ENCODE measurements at regions not wholly inside any gene's neighbourhood (a gene's known extent, or its start where the extent isn't known, plus 50 kb on each side); places are given as distances from the start of the nearest gene placed in this dataset.

DNA sequence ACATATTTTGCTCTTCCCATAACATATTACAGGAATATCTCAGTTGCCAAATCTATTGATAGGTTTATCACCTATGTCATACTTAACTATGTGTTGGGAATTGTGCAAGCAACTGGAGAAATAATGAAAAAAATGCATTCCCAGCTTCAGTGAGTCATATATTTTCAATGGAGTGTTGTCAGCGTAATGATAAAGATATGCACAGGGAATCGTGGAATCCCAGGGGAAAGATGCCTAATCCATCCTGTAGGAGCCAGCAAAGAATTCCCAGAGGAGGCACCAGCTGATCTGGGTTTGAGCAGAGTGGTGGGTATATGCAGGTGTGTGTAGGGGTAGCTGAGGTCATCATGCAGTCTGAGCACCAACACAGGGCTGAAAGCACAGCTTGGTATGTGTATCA, 213.3 kb upstream of the DAB1 start:
- DNase-seq (ENCODE audit: low spot score): no peak

DNA sequence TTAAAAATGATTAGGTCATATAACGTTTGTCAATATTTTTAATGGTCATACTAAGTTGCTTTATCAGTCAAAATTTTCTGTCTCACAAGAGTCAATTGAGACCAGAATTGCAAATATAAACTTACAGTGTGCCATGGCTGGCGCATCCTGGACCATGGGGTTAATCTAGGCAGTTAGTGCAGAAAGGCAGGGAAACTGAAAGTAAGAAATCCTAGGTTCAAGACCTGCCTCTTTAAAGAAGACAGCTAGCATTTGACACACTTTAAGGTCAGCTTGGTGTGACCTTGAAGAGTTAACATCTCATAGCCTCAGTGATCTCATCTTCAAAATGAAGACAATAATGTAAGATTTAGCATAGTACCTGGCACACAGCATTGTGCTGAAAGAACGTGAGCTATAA, 210.0 kb upstream of the DAB1 start:
- no peak for DNase-seq (ENCODE audit: low spot score)

DNA sequence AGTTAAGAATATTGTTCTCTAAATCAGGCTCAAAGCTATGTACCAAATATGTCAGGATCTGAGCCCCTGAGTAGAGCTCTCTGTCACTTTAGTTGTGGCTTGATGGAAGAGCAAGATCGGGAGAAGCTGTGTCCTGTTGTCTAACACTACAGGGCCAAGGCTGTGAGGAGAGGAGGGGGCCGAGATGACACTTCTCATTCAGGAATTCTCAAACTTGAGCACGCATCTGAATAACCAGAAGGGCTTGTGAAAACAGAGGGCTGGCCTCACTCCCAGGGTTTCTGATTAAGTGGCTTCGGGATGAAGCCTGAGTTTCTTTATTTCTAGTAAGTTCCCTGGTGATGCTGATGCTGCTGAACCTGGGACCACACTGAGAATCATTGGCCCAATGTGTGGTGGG, 209.2 kb upstream of the DAB1 start:
- no peak for DNase-seq (ENCODE audit: low spot score)

DNA sequence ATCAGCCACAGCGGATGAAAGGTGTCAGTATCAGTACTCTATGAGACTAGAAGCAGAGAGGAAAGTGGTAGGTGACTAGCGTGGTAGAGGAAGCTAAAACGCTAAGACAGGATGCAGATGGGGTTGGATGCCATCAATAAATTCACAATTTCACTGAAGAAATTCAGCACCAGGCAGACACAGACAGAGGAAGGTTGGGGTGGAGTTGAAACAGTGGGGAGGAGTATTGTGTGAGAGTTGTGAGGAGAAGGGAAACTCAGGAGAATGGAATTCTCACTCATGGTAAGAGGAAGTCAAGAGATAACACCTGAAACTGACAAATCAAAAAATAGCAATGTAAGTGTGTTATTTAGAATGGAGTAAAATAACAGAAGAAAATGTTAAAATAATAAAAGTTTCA, 208.5 kb upstream of the DAB1 start:
- DNase-seq (ENCODE audit: low spot score): peak; percentile 66

DNA sequence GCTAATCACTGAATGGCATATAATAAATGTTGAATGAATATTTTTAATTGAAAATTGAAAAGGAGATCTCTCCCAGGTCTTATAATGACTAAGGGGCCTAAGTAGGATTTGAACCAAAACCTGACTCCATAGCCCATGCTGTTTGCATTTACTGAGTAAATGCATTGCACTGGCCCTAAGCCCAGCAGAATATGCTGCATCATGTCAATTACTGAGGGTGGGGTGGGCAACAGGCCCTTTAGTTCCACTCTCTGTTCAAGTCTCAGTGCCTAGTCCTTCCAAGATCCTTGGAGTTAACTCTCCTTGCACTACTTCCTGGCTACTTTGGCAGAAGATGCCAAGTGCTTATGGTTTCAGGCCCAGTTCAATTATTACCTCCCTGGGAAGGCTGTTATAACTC, 203.8 kb upstream of the DAB1 start:
- no peak for DNase-seq (ENCODE audit: low spot score)

DNA sequence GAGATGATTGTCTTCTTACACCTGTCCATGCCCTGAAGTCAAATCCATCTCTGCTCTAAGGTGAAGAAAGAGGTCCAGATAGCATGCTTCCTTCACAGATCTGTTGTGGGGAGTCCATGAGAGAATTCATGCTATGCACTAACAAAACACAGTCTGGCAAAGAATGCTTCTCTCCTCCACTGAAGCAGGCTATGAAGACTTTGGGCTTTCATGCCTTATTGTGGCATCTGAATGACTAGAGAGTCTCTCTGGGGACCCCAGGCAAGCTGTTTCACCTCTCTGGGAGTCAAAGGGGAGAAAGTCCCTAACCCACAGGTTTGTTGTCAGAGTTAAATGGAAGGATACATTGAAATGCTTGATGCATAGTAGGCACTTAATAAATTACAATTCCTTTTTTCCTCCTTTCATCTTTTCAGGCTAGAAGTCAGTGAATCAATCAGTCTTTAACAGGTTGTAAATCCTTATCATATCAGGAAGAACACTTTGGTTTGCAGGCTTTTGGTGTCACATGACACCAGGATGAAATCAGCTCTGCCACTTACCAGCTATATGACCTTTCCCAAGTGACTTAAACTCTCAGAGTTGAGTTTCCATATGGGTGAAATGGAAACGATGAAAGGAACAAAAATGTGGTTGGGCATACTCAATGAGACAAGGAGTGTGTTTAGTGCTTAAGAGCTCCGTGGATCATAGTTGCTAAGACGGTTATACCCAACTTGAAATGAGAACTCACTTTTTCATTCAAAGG, 200.1 kb upstream of the DAB1 start:
- no peak for DNase-seq (ENCODE audit: low spot score)

DNA sequence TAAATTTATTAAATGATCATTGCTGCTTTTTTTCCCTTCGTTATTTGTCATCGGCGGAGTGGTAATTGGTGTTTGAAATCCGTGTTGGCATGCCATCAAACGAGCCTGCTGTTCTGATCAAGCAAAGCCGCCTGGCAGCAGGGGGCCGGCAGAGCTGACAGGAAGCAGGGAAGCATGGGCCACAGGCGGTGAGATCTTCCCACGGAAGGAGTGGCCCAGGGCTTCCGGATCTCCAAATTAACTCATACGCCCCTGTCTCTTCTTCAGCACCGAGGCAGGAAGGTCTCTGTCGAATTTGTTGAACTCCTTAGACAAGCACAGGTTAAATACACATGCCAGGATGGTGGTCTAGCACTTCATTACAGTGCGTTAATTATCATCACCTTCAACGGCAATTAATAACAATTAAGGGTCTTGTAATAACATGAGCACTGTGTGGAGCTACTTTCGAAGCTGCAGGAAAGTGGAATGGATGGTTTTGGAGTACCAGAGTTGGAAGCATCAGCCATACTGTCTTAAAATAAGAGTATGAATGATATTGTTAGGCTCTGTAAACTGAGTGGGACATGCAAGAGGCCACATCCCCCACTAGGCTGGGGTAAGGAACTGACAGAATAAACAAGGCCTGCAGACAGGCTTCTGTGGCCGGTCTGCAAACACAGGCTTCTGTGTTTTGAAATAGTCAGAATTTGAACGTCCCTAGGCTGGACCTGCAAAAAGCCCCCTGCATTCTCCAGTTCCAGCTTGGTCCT, 199.4 kb upstream of the DAB1 start:
- peak; percentile 39 for DNase-seq (ENCODE audit: low spot score)

DNA sequence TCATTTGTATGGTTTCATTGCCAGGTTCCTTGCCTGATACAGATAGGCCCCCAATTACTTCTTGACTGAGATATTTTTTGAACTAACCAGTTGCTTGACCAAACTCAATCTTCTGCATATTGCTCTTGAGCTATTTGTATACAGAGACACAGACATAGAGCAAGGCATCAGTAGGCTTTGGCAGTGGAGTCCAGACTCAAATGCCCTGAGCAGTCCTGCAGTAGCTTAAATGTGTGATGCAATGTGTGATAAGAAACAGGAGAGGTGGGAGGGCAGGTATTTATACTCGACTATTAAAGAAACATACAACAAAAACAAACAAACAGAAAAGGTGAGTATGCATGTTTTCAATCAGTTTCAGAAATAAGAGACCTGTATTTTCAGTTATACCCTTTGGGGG, 197.9 kb upstream of the DAB1 start:
- no peak for DNase-seq (ENCODE audit: low spot score)

DNA sequence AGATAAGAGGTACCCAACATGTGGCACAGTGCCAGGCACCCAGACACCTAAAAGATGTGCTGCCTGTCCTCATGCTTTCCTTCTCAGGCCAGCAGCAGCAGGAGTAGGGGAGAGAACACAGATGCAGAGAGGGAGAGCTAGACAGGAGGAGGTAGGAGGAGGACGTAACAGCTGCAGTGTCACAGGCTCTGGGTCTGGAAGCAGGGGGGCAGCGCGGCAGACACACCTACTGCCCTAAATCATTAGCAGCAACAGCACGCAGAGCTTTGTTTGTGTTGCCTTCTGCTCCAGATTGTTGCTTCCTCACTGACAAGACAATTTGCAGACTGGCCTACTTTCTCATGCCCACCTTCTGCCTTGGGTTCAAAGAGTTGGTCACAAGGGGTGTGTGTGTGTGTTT, 196.7 kb upstream of the DAB1 start:
- no peak for DNase-seq (ENCODE audit: low spot score)

DNA sequence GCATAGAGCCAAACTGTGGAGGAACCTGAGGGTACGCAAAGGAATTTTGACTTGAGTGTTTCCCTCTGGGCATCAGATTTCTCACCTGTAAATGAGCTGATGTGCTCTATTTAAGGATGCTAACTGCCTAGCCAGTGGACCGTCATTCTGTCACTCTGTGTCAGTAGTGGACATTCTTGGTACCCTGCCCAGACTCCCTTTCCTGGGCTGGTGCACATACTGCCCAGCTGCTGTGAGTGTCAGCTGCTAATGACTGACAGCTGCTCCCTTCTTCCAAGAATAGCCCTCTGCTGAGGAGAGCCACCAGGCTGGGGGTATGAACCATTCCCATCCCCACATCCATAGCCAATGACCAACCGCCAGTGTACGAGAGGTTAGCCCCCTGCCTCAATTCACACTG, 193.1 kb upstream of the DAB1 start:
- no peak for DNase-seq (ENCODE audit: low spot score)

DNA sequence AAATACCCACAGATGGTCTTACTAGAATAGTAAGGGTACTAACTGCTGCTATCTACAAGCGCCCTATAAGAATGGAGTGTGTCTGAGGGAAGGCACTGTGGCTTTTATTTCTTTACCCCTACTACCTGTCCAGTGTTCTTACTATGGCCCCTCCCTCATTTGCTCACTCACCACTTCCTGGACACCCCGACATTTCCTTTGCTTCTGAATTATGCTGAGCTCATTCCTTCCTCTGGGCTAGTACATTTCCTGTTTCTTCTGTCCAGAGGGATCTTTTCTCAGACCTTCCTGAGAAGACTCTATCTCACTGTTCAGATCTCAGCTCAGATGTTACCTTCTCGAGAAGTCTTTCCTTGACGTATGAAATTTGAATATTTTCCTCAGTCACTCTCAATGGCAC, 192.1 kb upstream of the DAB1 start:
- no peak for DNase-seq (ENCODE audit: low spot score)

DNA sequence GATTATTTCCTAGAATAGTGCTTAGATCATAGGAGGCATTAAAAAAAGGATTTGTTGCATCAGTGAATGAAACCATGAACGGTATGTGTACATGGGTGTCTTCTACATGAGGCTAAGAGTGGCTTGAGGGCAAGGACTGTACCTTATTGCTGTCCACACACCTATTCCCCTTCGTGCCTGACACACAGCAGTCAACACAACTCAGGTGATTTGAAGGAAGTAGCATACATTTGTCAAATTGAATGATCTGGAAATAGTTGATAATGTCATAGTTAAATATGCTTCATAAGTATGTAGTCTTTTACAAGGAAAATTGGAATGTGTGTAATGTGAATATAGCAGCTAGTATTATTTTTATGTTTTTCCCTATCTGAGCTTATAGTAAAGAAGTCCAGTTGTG, 189.0 kb upstream of the DAB1 start:
- DNase-seq (ENCODE audit: low spot score): no peak

DNA sequence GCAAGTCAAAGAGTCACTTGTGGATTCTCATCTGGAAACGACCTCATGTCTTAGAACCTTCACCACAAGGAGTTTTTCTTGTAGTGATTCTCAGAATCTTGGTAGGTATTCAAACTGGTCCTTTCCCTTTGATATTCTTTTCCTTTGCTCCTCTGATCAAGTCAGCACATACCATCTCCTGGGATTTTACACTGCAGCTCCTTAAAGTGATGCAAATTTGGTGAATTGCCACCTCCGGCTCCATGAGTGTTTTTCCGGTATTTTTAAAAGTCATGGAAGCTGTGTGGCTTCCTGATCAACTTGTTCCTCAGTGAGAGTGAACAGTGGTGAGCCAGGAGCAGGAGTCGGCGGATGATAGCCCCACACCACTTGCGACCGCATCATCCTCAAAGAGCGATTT, 182.1 kb upstream of the DAB1 start:
- no peak for DNase-seq (ENCODE audit: low spot score)

DNA sequence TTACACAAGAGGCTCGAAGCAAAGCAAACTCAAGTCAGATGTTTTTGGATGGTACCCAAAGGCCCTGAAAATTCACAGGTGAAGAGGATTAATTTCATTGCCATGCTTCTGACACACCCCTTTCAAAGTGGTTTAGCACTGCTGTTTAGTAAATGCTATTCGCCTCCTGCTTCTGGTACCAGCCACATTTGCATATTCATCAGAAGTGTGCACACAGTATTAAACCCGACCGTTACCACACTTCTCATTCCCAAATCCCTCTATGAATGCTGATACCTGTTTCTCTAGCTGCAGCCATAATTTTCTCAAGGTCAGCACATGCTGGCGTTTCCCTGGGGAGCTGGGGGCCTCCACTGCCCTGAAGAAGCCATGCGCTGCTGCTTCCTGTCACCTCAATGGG, 179.8 kb upstream of the DAB1 start:
- no peak for DNase-seq (ENCODE audit: low spot score)

DNA sequence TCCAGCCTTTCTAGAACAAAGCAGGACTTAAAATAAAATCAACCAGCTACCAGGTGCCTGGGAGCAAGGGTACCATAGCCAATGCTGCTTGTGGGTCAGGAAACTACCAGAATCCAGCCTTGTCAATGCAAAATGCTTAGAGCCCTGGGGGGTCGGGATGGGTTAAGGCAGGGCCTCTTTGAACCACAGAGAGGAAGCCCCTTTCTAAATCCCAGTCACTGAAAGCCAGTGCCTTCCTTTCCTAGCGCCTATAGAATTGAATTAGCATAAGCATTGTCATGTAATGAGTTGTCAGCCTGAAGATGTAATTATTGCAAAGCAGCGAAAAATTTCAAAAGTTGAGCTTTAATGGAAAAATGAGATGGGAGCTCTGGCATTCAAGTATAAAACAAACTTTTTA, 176.6 kb upstream of the DAB1 start:
- DNase-seq (ENCODE audit: low spot score): no peak

DNA sequence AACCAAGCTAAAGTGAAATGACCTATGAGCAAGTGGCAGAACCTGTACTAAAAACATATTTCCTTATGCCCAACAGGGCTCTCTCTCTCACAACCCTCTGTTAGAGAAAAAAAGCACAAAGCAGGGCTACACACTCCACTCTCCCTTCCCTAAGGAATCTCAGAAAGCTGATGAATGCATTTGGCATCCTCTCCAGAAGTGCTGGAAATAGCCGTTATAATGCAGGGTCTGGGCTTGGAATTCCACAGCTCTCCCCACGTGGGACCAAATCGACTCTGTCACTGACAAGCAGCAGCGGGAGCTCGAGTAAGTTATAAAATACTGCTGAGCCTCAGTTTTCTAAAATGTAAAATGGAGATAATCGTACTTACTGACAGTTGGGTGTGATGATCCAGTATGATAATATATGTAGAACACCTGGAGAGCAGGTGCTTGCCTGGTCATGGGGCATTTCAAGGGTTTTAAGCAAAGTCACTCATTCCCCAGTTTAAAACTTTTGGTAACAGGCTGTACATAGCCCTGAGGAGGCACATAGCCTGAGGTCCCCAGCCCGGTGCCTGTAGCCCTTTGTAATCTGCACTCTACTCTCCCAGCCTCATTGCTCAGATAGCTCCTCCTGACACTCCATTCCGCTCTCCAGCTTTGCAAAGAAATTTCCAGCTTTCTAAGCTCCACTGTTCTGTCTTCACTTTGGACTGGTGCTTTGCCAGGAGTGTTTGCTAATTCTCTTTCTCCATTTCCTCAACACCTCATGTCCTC, 175.6 kb upstream of the DAB1 start:
- DNase-seq (ENCODE audit: low spot score): peak; percentile 32

DNA sequence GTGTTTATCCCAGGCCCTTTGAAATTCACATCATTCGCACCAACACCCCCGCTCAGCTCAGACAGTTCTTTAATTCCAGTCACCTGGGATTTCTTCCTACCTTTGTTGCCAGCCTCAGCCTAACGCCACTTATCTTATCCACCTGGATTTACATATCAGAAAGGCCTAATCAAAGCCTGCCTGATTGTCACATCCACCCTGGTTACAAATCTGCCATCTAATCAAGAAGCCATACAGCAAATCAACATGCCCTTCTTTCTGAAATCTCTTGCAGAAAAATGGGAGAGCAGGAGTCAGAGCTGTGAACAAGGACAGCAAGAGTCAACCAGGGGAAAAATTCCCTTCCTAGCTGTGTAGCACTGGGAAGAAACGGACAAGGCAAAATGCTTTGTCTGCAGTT, 173.2 kb upstream of the DAB1 start:
- DNase-seq (ENCODE audit: low spot score): no peak

DNA sequence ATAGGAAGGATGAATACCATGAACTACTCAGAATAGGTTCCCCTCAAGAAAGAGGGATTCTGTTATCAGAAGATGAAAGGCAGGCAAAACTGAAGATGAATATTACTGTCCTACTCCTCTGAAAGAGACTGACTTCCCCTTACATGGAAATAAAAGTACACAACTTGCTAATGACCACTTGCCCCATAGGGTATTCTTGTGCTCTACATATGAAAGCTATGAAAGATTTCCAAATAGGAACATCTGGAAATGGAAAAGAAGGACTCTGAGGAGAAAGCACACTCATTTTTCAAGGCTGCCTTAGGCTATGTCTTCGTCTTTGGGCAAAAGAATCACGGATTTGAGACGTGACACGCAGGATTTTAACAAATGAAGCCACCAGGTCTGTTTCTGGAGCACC, 170.1 kb upstream of the DAB1 start:
- no peak for DNase-seq (ENCODE audit: low spot score)

DNA sequence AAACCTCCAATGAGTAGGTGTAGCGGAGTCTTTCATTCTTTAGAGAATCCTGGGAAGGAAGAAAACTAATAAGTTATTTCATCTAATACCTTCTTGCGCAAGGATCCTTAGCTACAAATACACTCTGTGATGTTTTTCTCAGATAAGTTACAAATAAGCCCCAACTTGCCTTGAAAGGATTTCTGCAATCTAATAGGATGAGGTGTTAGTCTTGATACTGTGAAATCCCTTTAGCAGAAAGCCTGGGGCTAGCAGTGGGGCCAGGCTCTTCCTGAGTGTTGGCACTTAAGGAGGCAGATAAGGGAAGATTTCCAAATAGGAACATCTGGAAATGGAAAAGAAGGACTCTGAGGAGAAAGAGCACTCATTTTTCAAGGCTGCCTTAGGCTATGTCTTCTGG, 168.0 kb upstream of the DAB1 start:
- no peak for DNase-seq (ENCODE audit: low spot score)

DNA sequence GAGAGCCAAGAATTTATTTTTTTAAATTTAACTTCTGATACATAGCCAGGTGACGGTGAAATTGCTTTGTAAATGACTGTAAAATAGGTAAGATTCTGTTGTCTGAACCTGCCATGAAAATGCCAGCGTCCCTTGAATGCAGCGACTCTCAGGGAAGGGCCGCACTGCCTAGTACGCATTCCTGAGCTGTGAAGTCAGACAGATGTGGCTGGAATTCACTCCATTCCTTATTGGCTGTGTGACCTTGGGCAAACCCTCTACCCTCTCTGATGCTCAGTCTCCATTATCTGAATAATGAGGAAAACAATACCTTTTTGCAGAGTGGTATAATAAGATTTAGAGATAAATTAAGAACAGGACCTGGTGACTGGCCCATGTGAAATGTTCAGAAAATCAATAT, 167.1 kb upstream of the DAB1 start:
- peak; percentile 16 for DNase-seq (ENCODE audit: low spot score)

DNA sequence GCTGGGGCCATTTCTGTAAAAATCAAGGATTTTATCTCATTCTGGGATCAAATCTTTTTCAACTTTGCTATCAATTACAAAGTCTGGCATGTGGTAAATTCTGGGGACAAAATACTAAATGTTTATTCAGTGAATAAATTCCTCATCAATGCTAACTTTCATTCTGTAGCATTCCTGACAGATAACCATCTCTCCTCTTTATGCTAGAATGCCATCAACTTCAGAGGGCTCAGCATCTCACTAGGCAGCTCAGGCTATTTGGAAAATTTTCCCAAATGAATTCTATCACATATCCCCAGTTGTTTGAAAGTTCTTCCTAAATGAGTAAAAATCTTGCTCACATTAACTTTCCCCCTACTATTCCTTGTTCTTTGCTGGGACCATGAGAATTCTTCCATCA, 163.0 kb upstream of the DAB1 start:
- DNase-seq (ENCODE audit: low spot score): no peak

DNA sequence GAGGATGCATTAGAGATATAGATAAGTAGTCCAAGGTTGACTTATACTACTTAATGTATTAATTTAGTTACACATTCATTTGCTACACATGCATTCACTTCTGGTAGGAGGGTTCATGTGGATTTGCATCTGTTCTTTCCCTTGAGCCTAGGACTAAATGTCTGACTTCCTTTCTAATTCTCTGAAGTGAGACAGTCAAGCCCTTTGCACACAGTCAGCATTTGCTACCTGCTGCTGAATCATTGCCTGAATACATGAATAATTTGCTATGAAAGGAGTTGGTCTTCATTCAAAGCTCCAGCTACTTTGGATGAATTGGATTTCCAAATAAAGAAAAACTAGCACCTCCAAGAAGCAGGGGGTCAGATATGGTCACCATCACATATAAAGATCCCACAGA, 154.8 kb upstream of the DAB1 start:
- DNase-seq (ENCODE audit: low spot score): no peak

DNA sequence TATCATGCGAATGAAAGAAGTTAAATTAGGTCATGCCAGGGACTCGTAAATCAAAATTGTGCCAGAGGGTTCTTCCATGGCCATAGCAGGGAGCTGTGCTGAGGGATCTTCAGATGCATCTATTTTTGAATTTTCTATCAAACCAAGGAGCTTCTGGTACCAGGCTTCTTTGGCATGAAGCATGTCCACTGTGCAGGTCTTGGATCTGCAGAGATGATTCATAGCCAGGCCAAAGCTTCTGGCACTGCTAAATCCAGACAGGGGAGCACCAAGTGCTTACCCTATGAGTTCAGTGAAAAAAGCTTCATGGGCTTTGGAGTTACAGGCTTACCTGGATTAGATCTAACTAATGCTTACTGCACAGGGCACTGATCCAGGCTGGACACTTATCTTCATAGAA, 154.2 kb upstream of the DAB1 start:
- no peak for DNase-seq (ENCODE audit: low spot score)
